PC-3 (cell line): ENCODE measurements at regions not wholly inside any gene's neighbourhood (a gene's known extent, or its start where the extent isn't known, plus 50 kb on each side); places are given as distances from the start of the nearest gene placed in this dataset.

Experiments
- ATAC-seq: fragments of 200-7000 bp; cut with Tn5 transposase; 2 replicates; pipeline ENCODE4 v1.9.1; 2020; ENCODE audit warnings: mild to moderate bottlenecking, moderate library complexity
- BruUV-seq: library from RNA; stranded (reverse); fragments of 400-500 nt; replicated peaks from 2 replicates; lab custom pipeline; 2021; lab: Mats Ljungman, UMichigan
- CTCF ChIA-PET: fragments of 300-600 bp; sonication (Branson Sonifier 250); formaldehyde crosslinking; loops from one replicate; lab custom pipeline; 2022; ENCODE audit warnings: antibody characterized with exemption; lab: Charles Lee
- POLR2A ChIA-PET: fragments of 300-600 bp; sonication (Branson Sonifier 250); formaldehyde crosslinking; loops from one replicate; lab custom pipeline; 2022; ENCODE audit warnings: antibody characterized with exemption; ENCODE audit not compliant: unreplicated experiment; lab: Charles Lee
- DNase-seq: peaks from one replicate; pipeline ENCODE4 v3.0.0-alpha.2; 2015
- H2AFZ ChIP-seq: fragments of 300-600 bp; sonication (generic); 2 replicates; pipeline ENCODE4 v1.6.0; 2016; ENCODE audit warnings: antibody characterized with exemption, low read length
- H3F3A ChIP-seq: fragments of 300-600 bp; sonication (generic); one replicate; pipeline ENCODE4 v1.6.0; 2017; ENCODE audit warnings: antibody characterized with exemption, low read length, control low read depth, mild to moderate bottlenecking; ENCODE audit not compliant: unreplicated experiment
- H3K27ac ChIP-seq: fragments of 300-600 bp; sonication (generic); 2 replicates; pipeline ENCODE4 v1.5.1; 2016; ENCODE audit warnings: mild to moderate bottlenecking, low read length
- H3K27me3 ChIP-seq: fragments of 300-600 bp; sonication (generic); 2 replicates; pipeline ENCODE4 v1.6.1; 2016; ENCODE audit warnings: low read length, mixed read lengths
- H3K36me3 ChIP-seq: fragments of 300-600 bp; sonication (generic); 2 replicates; pipeline ENCODE4 v1.6.1; 2016; ENCODE audit warnings: low read depth, mixed run types, low read length, mixed read lengths
- H3K4me1 ChIP-seq: fragments of 300-600 bp; sonication (generic); 2 replicates; pipeline ENCODE4 v1.5.1; 2016; ENCODE audit warnings: low read length; ENCODE audit not compliant: insufficient read depth
- H3K4me2 ChIP-seq: fragments of 300-600 bp; sonication (generic); 2 replicates; pipeline ENCODE4 v1.6.0; 2016; ENCODE audit warnings: low read length
- H3K4me3 ChIP-seq: fragments of 300-600 bp; sonication (generic); 2 replicates; pipeline ENCODE4 v1.5.1; 2016; ENCODE audit warnings: mild to moderate bottlenecking, low read length, mixed read lengths
- H3K79me2 ChIP-seq: fragments of 300-600 bp; sonication (generic); 2 replicates; pipeline ENCODE4 v1.6.1; 2017; ENCODE audit warnings: low read length, mixed read lengths
- H3K9ac ChIP-seq: fragments of 300-600 bp; sonication (generic); 2 replicates; pipeline ENCODE4 v1.6.0; 2016; ENCODE audit warnings: mild to moderate bottlenecking, low read length
- H3K9me2 ChIP-seq: fragments of 300-600 bp; sonication (generic); replicated peaks from 2 replicates; pipeline ENCODE4 v1.6.1; 2016; ENCODE audit warnings: mixed run types, low read length, mixed read lengths
- H3K9me3 ChIP-seq: fragments of 300-600 bp; sonication (generic); 2 replicates; pipeline ENCODE4 v1.6.1; 2016; ENCODE audit warnings: low read length, mixed read lengths
- H4K20me1 ChIP-seq: fragments of 300-600 bp; sonication (generic); 2 replicates; pipeline ENCODE4 v1.6.1; 2016; ENCODE audit warnings: low read length, mixed read lengths
- CTCF ChIP-seq: fragments of 300-600 bp; sonication (generic); conservative IDR thresholded peaks from 2 replicates; pipeline ENCODE4 v1.5.1; 2017; ENCODE audit warnings: antibody characterized with exemption, low read depth, mild to moderate bottlenecking, low read length
- EZH2 ChIP-seq: fragments of 300-600 bp; sonication (generic); IDR thresholded peaks from one replicate; pipeline ENCODE4 v1.6.1; 2017; ENCODE audit warnings: antibody characterized with exemption, mild to moderate bottlenecking, low read length; ENCODE audit not compliant: unreplicated experiment
- EZH2phosphoT487 ChIP-seq: fragments of 300-600 bp; sonication (generic); IDR thresholded peaks from 2 replicates; pipeline ENCODE4 v1.6.1; 2018; ENCODE audit warnings: mild to moderate bottlenecking, antibody characterized with exemption, low read length, borderline replicate concordance
- intact Hi-C: fragments of 100-400 bp; cut with micrococcal nuclease; formaldehyde crosslinking; loops from 2 replicates; pipeline ENCODE4 v1.9.0; 2023

- Histone ChIP-seq H3K4me1 (no peaks in the 10 kb centered on the region), H3K79me2 (no peaks in the 10 kb centered on the region), H3K27me3 (no peaks in the 10 kb centered on the region), H3K27ac (no peak overlapping the region), H3K9me2 (no peaks in the 10 kb centered on the region), H3K4me2 (no peak overlapping the region), H3K36me3 (no peaks in the 10 kb centered on the region), H3K4me3 (no peak overlapping the region), H3F3A (no peaks in the 10 kb centered on the region), H2AFZ (no peak overlapping the region), H3K9me3 (no peaks in the 10 kb centered on the region), H3K9ac (no peak overlapping the region), H4K20me1 (no peaks in the 10 kb centered on the region)
- POLR2A ChIA-PET: no interaction called here
- no TSS peak for BruUV-seq
- DNase-seq (no peak), ATAC-seq (no peak)
- TF ChIP-seq EZH2 (no peak), CTCF (no peak), EZH2phosphoT487 (no peak)
- CTCF ChIA-PET: no interaction called here
- intact Hi-C loops: no loop called here
Observed at GRCh38 chr6:141248021-141248799, 884.5 kb upstream of the GJE1 start.

DNA sequence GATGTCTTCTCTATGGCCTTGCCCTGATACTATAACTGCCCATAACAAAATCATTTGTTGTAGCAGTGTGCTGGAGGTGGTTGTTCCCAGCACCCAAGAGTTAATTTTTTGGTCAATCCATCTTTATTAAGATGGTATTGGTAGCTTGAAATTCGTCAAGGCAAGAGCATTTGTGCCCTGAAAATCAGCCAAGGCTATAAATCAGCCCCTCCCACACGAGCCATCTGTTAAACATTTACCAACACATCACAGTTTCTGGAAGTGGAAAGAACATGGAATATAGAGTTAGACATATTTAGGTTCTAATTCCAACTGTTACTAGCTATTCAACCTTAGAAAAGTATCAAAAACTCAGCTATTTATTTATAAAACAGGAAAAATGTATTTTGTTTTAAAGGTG is 888.4 kb upstream of the GJE1 start:
- BruUV-seq: no TSS peak

More for the DNA sequence above, 888.4 kb upstream of the GJE1 start:
- no peaks in the 10 kb centered on the region for H3K9me3 ChIP-seq
- no peak overlapping the region for H3K27ac ChIP-seq
- ATAC-seq (no peak), DNase-seq (peak; percentile 2)
- no peaks in the 10 kb centered on the region for H3K27me3 ChIP-seq
- TF ChIP-seq EZH2phosphoT487: no peak
- no peak for TF ChIP-seq EZH2
- TF ChIP-seq CTCF: no peak
- CTCF ChIA-PET: no interaction called here
- no peaks in the 10 kb centered on the region for H3K9me2 ChIP-seq
- intact Hi-C loops: no loop called here
- H3K9ac ChIP-seq: no peak overlapping the region
- H3K4me2 ChIP-seq: no peak overlapping the region
- H3K4me3 ChIP-seq: no peak overlapping the region
- H3K36me3 ChIP-seq: no peaks in the 10 kb centered on the region
- POLR2A ChIA-PET: no interaction called here
- H3F3A ChIP-seq: no peaks in the 10 kb centered on the region
- H2AFZ ChIP-seq: no peak overlapping the region
- no peaks in the 10 kb centered on the region for H3K79me2 ChIP-seq
- no peaks in the 10 kb centered on the region for H3K4me1 ChIP-seq
- H4K20me1 ChIP-seq: no peaks in the 10 kb centered on the region
